ENCODE measurements at regions not wholly inside any gene's neighbourhood (a gene's known extent, or its start where the extent isn't known, plus 50 kb on each side); places are given as distances from the start of the nearest gene placed in this dataset.

DNA sequence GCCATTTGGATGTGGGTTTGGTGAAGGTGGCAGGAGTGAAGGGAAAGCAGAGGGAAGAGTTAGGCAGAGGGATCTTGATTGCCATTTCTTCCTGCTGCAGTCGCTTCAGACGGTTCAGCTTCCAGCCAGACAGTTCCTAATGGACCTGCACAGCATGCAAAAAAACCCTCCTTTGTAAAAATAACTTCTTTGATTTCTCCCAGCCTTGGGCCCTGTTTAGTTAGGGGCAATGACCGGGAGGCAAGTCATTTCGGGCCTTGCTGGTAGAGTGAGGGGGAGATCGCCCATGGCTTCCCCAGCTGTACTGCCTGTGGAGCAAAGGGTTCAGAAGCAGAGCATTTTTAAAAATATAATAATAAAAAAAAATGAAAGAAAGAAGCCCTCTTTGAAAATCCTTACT, 67.2 kb upstream of the TLE1 start:
- ChIA-PET CTCF (no interaction called here), POLR2A (no interaction called here)
- Mint-ChIP-seq H3K9me3 (no peaks in the 10 kb centered on the region), H3K4me3 (no peak overlapping the region), H3K4me1 (peaks cover 6% of the 10 kb centered on the region), H3K27ac (no peak overlapping the region), H3K27me3 (no peaks in the 10 kb centered on the region), H3K36me3 (ENCODE audit: low read depth) (no peaks in the 10 kb centered on the region)
- DNase-seq, result no peak
- TF ChIP-seq, protein P1, sequence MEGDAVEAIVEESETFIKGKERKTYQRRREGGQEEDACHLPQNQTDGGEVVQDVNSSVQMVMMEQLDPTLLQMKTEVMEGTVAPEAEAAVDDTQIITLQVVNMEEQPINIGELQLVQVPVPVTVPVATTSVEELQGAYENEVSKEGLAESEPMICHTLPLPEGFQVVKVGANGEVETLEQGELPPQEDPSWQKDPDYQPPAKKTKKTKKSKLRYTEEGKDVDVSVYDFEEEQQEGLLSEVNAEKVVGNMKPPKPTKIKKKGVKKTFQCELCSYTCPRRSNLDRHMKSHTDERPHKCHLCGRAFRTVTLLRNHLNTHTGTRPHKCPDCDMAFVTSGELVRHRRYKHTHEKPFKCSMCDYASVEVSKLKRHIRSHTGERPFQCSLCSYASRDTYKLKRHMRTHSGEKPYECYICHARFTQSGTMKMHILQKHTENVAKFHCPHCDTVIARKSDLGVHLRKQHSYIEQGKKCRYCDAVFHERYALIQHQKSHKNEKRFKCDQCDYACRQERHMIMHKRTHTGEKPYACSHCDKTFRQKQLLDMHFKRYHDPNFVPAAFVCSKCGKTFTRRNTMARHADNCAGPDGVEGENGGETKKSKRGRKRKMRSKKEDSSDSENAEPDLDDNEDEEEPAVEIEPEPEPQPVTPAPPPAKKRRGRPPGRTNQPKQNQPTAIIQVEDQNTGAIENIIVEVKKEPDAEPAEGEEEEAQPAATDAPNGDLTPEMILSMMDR (IDR thresholded peaks at IDR 0.05), result no peak
- intact Hi-C loops (cut with micrococcal nuclease), result no loop called here
- ATAC-seq (ENCODE audit: low read depth), result no peak

DNA sequence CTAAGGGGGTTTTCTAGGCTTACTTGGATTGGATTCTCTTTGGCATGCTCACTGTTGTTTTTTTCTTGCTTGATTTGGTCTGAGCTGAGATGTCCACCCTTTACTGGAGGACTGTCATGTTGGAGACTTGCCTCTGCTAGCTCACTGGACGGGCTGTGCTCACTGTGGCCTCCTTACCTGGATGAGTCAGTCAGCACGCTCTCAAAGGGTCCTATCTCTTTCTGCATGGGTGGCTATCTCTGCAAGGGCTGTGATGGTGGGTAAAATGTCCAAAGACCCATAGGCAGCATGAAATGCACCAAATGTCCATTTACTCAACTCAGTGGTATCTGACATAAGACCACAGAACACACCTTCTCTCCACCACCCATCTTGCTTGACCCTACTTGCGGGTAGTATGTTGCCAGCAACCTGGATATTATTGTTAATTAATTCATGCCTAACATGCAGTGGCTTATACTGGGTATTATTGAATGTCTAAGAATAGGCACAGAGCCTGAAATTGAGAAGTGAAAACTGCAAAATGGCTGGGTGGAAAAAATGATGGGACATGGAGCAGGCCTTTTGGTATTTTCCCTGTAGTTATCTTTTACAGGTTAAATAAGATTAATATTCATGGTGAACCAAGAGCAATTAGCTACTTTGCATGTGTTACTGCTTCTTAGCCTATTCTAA, 68.9 kb upstream of the TLE1 start:
- CTCF ChIA-PET, result no interaction called here
- no peak for DNase-seq
- H3K9me3 Mint-ChIP-seq, result no peaks in the 10 kb centered on the region
- H3K27ac Mint-ChIP-seq, result no peak overlapping the region
- POLR2A ChIA-PET, result no interaction called here
- no peak overlapping the region for H3K4me3 Mint-ChIP-seq
- no peak for ATAC-seq (ENCODE audit: low read depth)
- intact Hi-C loops (cut with micrococcal nuclease), result no loop called here
- H3K36me3 Mint-ChIP-seq (ENCODE audit: low read depth), result no peaks in the 10 kb centered on the region
- H3K4me1 Mint-ChIP-seq, result peaks cover 6% of the 10 kb centered on the region
- TF ChIP-seq, protein P1 (IDR thresholded peaks at IDR 0.05), result no peak
- H3K27me3 Mint-ChIP-seq, result no peaks in the 10 kb centered on the region

DNA sequence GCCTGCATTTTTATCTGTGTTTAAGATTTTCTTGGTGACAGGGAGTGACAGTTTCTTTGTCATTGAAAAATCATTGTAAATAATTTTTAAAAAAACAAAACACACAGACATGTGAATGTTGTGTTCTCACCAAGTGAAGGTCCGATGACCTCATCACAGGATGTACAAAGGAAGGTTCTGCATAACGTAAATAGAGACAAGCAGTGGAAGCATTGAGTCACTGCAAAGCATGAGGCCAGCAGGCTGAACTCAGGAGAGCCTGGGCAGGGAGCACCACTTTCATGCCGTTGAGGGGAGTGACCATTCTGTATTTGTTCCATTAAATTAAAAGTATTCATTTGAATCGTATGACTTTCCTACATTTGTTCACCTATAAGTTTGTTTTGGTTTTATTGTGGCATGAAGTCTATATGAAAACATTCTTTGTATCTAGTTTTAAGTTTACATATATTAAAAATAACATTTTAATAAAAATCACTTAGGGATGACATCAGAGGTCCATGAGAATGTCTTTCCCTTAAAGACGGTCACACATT, 70.4 kb upstream of the TLE1 start:
- TF ChIP-seq, protein P1 (IDR thresholded peaks at IDR 0.05), result no peak
- Mint-ChIP-seq H3K36me3 (ENCODE audit: low read depth) (no peaks in the 10 kb centered on the region), H3K27me3 (no peaks in the 10 kb centered on the region), H3K9me3 (no peaks in the 10 kb centered on the region), H3K4me3 (no peak overlapping the region), H3K27ac (no peak overlapping the region), H3K4me1 (peaks cover 6% of the 10 kb centered on the region)
- no peak for DNase-seq
- intact Hi-C loops (cut with micrococcal nuclease), result no loop called here
- no peak for ATAC-seq (ENCODE audit: low read depth)
- ChIA-PET POLR2A (no interaction called here), CTCF (no interaction called here)

DNA sequence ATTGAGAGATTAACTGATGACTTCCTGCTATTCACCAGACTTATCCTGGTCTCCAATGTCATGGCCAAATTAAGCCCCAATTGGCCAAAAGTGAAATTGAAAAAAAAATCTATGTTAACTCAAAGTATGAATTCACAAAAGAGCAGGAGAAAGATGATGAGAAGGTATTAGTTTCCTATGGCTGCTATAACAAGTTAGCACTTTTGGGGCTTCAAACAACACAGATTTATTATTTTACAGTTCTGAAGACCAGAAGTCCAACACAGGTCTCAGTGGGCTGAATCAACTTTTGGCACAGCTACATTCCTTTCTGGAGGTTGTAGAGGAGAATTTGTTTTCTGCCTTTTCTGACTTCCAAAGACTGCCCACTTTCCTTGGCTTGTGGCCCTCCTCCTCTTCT, 78.6 kb upstream of the TLE1 start:
- CTCF ChIA-PET, result no interaction called here
- no peaks in the 10 kb centered on the region for H3K4me1 Mint-ChIP-seq
- intact Hi-C loops (cut with micrococcal nuclease), result no loop called here
- TF ChIP-seq, protein P1 (IDR thresholded peaks at IDR 0.05), result no peak
- DNase-seq (no peak), ATAC-seq (ENCODE audit: low read depth) (no peak)
- POLR2A ChIA-PET, result no interaction called here
- no peaks in the 10 kb centered on the region for H3K36me3 Mint-ChIP-seq (ENCODE audit: low read depth)
- H3K27ac Mint-ChIP-seq, result no peak overlapping the region
- H3K4me3 Mint-ChIP-seq, result no peak overlapping the region
- peaks cover 4% of the 10 kb centered on the region for H3K27me3 Mint-ChIP-seq
- H3K9me3 Mint-ChIP-seq, result peaks cover 8% of the 10 kb centered on the region

DNA sequence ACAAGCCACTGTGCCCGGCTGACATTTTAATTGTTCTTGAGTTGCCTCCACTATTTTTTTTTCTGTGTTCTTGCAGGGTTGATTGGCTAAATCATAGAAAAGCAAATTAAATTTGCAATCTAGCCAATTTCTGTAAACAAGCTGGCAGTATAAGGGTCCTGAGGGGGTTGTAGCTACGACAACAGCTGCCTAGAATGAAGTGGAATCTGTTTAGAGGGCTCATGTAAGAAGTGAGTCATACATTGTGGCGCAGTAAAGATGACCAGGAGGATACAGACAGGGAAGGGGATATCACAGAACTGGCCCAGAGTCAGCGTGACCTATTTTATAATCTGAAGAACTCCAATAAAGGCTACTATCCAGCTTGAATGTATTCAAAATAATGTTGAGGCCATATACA, 82.2 kb upstream of the TLE1 start:
- DNase-seq, result no peak
- intact Hi-C loops (cut with micrococcal nuclease), result no loop called here
- no peak for ATAC-seq (ENCODE audit: low read depth)
- peaks cover 8% of the 10 kb centered on the region for H3K9me3 Mint-ChIP-seq
- no peaks in the 10 kb centered on the region for H3K27me3 Mint-ChIP-seq
- POLR2A ChIA-PET, result no interaction called here
- TF ChIP-seq, protein P1 (IDR thresholded peaks at IDR 0.05), result no peak
- CTCF ChIA-PET, result no interaction called here
- H3K36me3 Mint-ChIP-seq (ENCODE audit: low read depth), result no peaks in the 10 kb centered on the region
- no peak overlapping the region for H3K27ac Mint-ChIP-seq
- H3K4me3 Mint-ChIP-seq, result no peak overlapping the region
- H3K4me1 Mint-ChIP-seq, result no peaks in the 10 kb centered on the region
